HG03571 (cell line): ENCODE measurements at regions not wholly inside any gene's neighbourhood (a gene's known extent, or its start where the extent isn't known, plus 50 kb on each side); places are given as distances from the start of the nearest gene placed in this dataset.

Experiments
- ATAC-seq: cut with Tn5 transposase; IDR thresholded peaks from one replicate; pipeline ENCODE4 v1.9.1; 2021; ENCODE audit not compliant: unreplicated experiment

- no peak for ATAC-seq
These were observed 388.9 kb downstream of the SH3GL2 start for GRCh38 chr9:17967731-17968130.

- ATAC-seq: no peak
These were observed 390.4 kb downstream of the SH3GL2 start for GRCh38 chr9:17969232-17969631.

GRCh38 chr9:17970277-17970676, 391.4 kb downstream of the SH3GL2 start:
- no peak for ATAC-seq

- ATAC-seq: no peak
These were observed 399.9 kb downstream of the SH3GL2 start for GRCh38 chr9:17978773-17979172.

- no peak for ATAC-seq
These were observed 407.7 kb downstream of the SH3GL2 start for GRCh38 chr9:17986595-17986994.

GRCh38 chr9:17987189-17987588, 408.3 kb downstream of the SH3GL2 start:
- no peak for ATAC-seq

- ATAC-seq: no peak
These were observed 409.6 kb downstream of the SH3GL2 start for GRCh38 chr9:17988489-17988888.

- ATAC-seq: no peak
These were observed 411.7 kb downstream of the SH3GL2 start for GRCh38 chr9:17990602-17991001.

- no peak for ATAC-seq
These were observed 414.2 kb downstream of the SH3GL2 start for GRCh38 chr9:17993024-17993423.

GRCh38 chr9:17994695-17995425, 416.0 kb downstream of the SH3GL2 start:
- ATAC-seq: no peak

- ATAC-seq: no peak
These were observed 417.9 kb downstream of the SH3GL2 start for GRCh38 chr9:17996728-17997127.

GRCh38 chr9:18002718-18003438, 424.0 kb downstream of the SH3GL2 start:
- no peak for ATAC-seq

GRCh38 chr9:18006591-18006990, 427.7 kb downstream of the SH3GL2 start:
- ATAC-seq: no peak

GRCh38 chr9:18007621-18008020, 428.8 kb downstream of the SH3GL2 start:
- ATAC-seq: no peak

GRCh38 chr9:18009902-18010301, 431.0 kb downstream of the SH3GL2 start:
- ATAC-seq: no peak

GRCh38 chr9:18010492-18010891, 431.6 kb downstream of the SH3GL2 start:
- ATAC-seq: no peak

- no peak for ATAC-seq
These were observed 433.3 kb downstream of the SH3GL2 start for GRCh38 chr9:18012170-18012569.

GRCh38 chr9:18014556-18014955, 435.7 kb downstream of the SH3GL2 start:
- no peak for ATAC-seq

- ATAC-seq: no peak
These were observed 436.2 kb downstream of the SH3GL2 start for GRCh38 chr9:18015116-18015515.

- ATAC-seq: no peak
These were observed 438.3 kb downstream of the SH3GL2 start for GRCh38 chr9:18017136-18017535.

- ATAC-seq: no peak
These were observed 439.4 kb downstream of the SH3GL2 start for GRCh38 chr9:18018221-18018620.

GRCh38 chr9:18018661-18019060, 439.8 kb downstream of the SH3GL2 start:
- no peak for ATAC-seq
